Fibroblast of lung (primary cell): ENCODE measurements at regions not wholly inside any gene's neighbourhood (a gene's known extent, or its start where the extent isn't known, plus 50 kb on each side); places are given as distances from the start of the nearest gene placed in this dataset.

Experiments used
- EZH2 ChIP-seq: IDR thresholded peaks from 2 replicates; pipeline ENCODE4 v1.5.1; 2012; ENCODE audit warnings: low read length, control low read depth, mild to moderate bottlenecking; ENCODE audit errors: missing control alignments
- TF ChIP-seq, protein P1 (sequence below), 2 donors: IDR thresholded peaks in 1 of 2; conservative IDR thresholded peaks in 1 of 2; 1 replicate in 1 of 2; 2 replicates in 1 of 2; pipeline ENCODE4 v1.5.1; 2011 to 2012; ENCODE audit warnings: low read length in 2 of 2, control low read depth in 1 of 2, inconsistent platforms in 1 of 2, low read depth in 1 of 2, mild to moderate bottlenecking in 1 of 2

DNA sequence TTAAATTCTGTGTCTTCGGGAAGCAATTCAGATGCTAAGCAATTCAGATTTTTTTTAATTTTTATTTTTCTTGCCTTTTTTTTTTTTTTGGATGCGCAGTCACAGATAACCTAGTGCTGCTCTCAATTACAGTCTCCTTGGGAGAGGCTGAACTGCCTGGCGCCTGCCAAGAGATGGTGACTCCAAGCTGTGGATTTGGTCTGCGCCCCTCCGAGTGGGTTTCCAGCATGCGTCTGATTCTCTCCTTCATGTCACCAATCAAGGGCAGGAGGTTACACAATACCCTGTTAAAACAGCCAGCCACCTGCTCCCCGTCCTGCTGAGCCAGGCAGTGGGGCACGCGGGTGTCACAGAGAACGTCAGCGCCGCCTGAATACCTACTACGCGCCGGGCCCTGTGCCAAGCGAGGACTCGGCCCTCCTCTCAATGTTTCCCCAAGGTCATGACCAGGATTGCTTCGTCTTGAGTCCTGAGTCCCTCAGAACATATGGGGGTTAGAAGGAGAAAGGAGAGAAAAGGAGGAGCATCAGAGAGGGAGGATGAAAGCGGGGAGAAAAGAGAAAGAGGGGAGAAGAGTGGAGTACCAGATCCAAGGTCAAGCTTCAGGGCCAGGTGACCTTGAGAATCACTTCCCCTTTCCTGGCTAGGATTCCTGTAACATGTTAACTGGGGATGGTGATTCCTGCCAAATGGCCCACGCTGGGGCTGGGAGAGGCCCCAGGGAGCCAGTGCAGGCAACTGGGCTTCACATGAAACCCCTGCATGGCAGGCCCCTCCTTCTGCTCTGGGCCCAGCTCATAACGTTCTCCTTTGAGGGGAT is 213.6 kb downstream of the URI1 start:
- no peak for TF ChIP-seq EZH2
- TF ChIP-seq, protein P1, sequence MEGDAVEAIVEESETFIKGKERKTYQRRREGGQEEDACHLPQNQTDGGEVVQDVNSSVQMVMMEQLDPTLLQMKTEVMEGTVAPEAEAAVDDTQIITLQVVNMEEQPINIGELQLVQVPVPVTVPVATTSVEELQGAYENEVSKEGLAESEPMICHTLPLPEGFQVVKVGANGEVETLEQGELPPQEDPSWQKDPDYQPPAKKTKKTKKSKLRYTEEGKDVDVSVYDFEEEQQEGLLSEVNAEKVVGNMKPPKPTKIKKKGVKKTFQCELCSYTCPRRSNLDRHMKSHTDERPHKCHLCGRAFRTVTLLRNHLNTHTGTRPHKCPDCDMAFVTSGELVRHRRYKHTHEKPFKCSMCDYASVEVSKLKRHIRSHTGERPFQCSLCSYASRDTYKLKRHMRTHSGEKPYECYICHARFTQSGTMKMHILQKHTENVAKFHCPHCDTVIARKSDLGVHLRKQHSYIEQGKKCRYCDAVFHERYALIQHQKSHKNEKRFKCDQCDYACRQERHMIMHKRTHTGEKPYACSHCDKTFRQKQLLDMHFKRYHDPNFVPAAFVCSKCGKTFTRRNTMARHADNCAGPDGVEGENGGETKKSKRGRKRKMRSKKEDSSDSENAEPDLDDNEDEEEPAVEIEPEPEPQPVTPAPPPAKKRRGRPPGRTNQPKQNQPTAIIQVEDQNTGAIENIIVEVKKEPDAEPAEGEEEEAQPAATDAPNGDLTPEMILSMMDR (conservative IDR thresholded peaks at IDR 0.05 in 1 of 2, IDR thresholded peaks at IDR 0.05 in 1 of 2; ENCODE audit: low read depth in 1 of 2, low read length in 2 of 2) = no peak
